Osteoblast (primary cell): ENCODE measurements at regions not wholly inside any gene's neighbourhood (a gene's known extent, or its start where the extent isn't known, plus 50 kb on each side); places are given as distances from the start of the nearest gene placed in this dataset.

Experiments
- DNase-seq: peaks from one replicate; pipeline ENCODE4 v3.0.0; 2011; ENCODE audit warnings: low spot score, mixed read lengths; ENCODE audit not compliant: insufficient read length; ENCODE audit errors: missing footprints
- H2AFZ ChIP-seq: 2 replicates; pipeline ENCODE4 v1.6.0; 2011; ENCODE audit warnings: mild to moderate bottlenecking, low read length
- H3K27ac ChIP-seq: 2 replicates; pipeline ENCODE4 v1.5.1; 2011; ENCODE audit warnings: mild to moderate bottlenecking, low read depth, low read length, moderate library complexity
- H3K27me3 ChIP-seq: 2 replicates; pipeline ENCODE4 v1.6.0; 2012; ENCODE audit warnings: mild to moderate bottlenecking, control low read depth, inconsistent platforms, low read length, moderate library complexity; ENCODE audit not compliant: insufficient read depth
- H3K36me3 ChIP-seq: 2 replicates; pipeline ENCODE4 v1.5.1; 2011; ENCODE audit warnings: mild to moderate bottlenecking, low read length, control low read depth, moderate library complexity; ENCODE audit not compliant: insufficient read depth
- H3K4me1 ChIP-seq: 2 replicates; pipeline ENCODE4 v1.5.1; 2011; ENCODE audit warnings: mild to moderate bottlenecking, low read length, control low read depth, moderate library complexity; ENCODE audit not compliant: insufficient read depth
- H3K4me2 ChIP-seq: 2 replicates; pipeline ENCODE4 v1.6.0; 2011; ENCODE audit warnings: mild to moderate bottlenecking, low read length; ENCODE audit not compliant: insufficient read depth
- H3K4me3 ChIP-seq: fragments of 200-600 bp; sonication (generic); 3 replicates; pipeline ENCODE4 v1.5.1; 2012; ENCODE audit warnings: mild to moderate bottlenecking, low read length, inconsistent platforms; ENCODE audit not compliant: insufficient read depth
- H3K79me2 ChIP-seq: 2 replicates; pipeline ENCODE4 v1.6.0; 2012; ENCODE audit warnings: mild to moderate bottlenecking, low read length, control low read depth, inconsistent platforms; ENCODE audit not compliant: insufficient read depth
- H3K9me3 ChIP-seq: 2 replicates; pipeline ENCODE4 v1.5.1; 2011; ENCODE audit warnings: low read depth, low read length, control low read depth
- H4K20me1 ChIP-seq: 2 replicates; pipeline ENCODE4 v1.6.0; 2012; ENCODE audit warnings: mild to moderate bottlenecking, low read length, control low read depth; ENCODE audit not compliant: insufficient read depth
- CTCF ChIP-seq: IDR thresholded peaks from 2 replicates; pipeline ENCODE4 v1.5.1; 2011; ENCODE audit warnings: mild to moderate bottlenecking, low read depth, low read length, moderate library complexity; ENCODE audit errors: extremely low read depth

GRCh38 chr3:27573138-27573537, 89.0 kb upstream of the SLC4A7 start:
- H3K4me1 ChIP-seq = peaks cover 23% of the 10 kb centered on the region
- no peak for TF ChIP-seq CTCF
- no peak for DNase-seq

GRCh38 chr3:27571345-27571744, 87.2 kb upstream of the SLC4A7 start:
- DNase-seq = no peak
- no peak overlapping the region for H3K27ac ChIP-seq
- H3K4me3 ChIP-seq = no peak overlapping the region
- no peak for TF ChIP-seq CTCF
- H3K4me1 ChIP-seq = peaks cover 17% of the 10 kb centered on the region
- no peak overlapping the region for H2AFZ ChIP-seq
- no peaks in the 10 kb centered on the region for H4K20me1 ChIP-seq
- no peaks in the 10 kb centered on the region for H3K27me3 ChIP-seq
- H3K36me3 ChIP-seq = no peaks in the 10 kb centered on the region
- H3K9me3 ChIP-seq = no peaks in the 10 kb centered on the region
- H3K4me2 ChIP-seq = no peak overlapping the region
- no peaks in the 10 kb centered on the region for H3K79me2 ChIP-seq

More at GRCh38 chr3:27573138-27573537, 89.0 kb upstream of the SLC4A7 start:
- Histone ChIP-seq H3K4me3 (no peak overlapping the region), H3K9me3 (no peaks in the 10 kb centered on the region), H3K4me2 (no peak overlapping the region), H2AFZ (no peak overlapping the region), H3K36me3 (no peaks in the 10 kb centered on the region), H4K20me1 (no peaks in the 10 kb centered on the region), H3K27me3 (no peaks in the 10 kb centered on the region), H3K79me2 (no peaks in the 10 kb centered on the region), H3K27ac (no peak overlapping the region)

GRCh38 chr3:27570421-27571106, 86.4 kb upstream of the SLC4A7 start:
- no peaks in the 10 kb centered on the region for H3K9me3 ChIP-seq
- no peak for TF ChIP-seq CTCF
- no peak overlapping the region for H3K27ac ChIP-seq
- no peak overlapping the region for H3K4me2 ChIP-seq
- no peaks in the 10 kb centered on the region for H3K79me2 ChIP-seq
- H3K36me3 ChIP-seq = no peaks in the 10 kb centered on the region
- H3K4me1 ChIP-seq = peaks cover 17% of the 10 kb centered on the region
- H3K27me3 ChIP-seq = no peaks in the 10 kb centered on the region
- H3K4me3 ChIP-seq = no peak overlapping the region
- H2AFZ ChIP-seq = peak overlapping the region; percentile 13
- no peaks in the 10 kb centered on the region for H4K20me1 ChIP-seq
- no peak for DNase-seq

GRCh38 chr3:27568393-27568792, 84.2 kb upstream of the SLC4A7 start:
- Histone ChIP-seq H3K4me2 (peak overlapping the region; percentile 65), H3K4me3 (no peak overlapping the region), H3K9me3 (no peaks in the 10 kb centered on the region), H4K20me1 (no peaks in the 10 kb centered on the region), H3K4me1 (peaks cover 17% of the 10 kb centered on the region), H3K36me3 (no peaks in the 10 kb centered on the region), H3K79me2 (no peaks in the 10 kb centered on the region), H3K27me3 (no peaks in the 10 kb centered on the region), H2AFZ (peak overlapping the region; percentile 96), H3K27ac (peak overlapping the region; percentile 31)
- peak; percentile 83 for DNase-seq
- no peak for TF ChIP-seq CTCF
